ENCODE measurements at regions not wholly inside any gene's neighbourhood (a gene's known extent, or its start where the extent isn't known, plus 50 kb on each side); places are given as distances from the start of the nearest gene placed in this dataset.

DNA sequence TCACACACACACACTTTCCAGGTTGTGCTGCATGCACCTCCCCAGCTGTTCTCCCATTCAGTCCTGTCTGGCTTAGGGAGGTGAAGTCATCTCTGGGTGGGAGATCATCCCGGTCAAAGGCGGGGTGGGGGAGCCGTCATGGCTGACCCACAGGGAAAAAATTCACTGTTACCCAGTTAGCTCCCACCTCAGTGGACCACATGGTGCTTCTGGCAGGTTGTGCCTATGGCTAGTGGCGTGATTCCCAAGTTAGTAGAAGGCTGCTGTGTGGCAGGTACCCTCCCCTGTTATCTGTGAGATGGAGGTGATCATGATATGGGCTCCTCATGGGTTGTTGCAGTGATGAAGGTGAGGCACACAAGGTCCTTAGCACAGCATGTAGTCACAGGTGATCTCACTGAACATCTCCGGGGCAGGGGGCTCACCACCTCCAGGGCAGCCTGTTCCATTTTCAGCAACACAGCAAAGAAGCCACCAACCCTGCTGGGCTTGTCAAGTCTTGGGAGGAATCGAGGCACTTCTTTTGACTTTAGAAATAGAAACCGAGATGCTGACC, 154.9 kb upstream of the CCND2 start:
- no peak overlapping the region for H3K27ac ChIP-seq
- no peak overlapping the region for H3K4me3 ChIP-seq
- intact Hi-C loops (cut with DNase I), result no loop called here
- ATAC-seq (no peak), DNase-seq (no peak)
- H3K9me3 ChIP-seq, result no peaks in the 10 kb centered on the region
- no peaks in the 10 kb centered on the region for H3K36me3 ChIP-seq
- TF ChIP-seq CTCF (IDR thresholded peaks at IDR 0.05), result no peak
- H3K4me1 ChIP-seq, result peaks cover 22% of the 10 kb centered on the region
- H3K27me3 ChIP-seq (ENCODE audit: low read depth), result peaks cover 15% of the 10 kb centered on the region

DNA sequence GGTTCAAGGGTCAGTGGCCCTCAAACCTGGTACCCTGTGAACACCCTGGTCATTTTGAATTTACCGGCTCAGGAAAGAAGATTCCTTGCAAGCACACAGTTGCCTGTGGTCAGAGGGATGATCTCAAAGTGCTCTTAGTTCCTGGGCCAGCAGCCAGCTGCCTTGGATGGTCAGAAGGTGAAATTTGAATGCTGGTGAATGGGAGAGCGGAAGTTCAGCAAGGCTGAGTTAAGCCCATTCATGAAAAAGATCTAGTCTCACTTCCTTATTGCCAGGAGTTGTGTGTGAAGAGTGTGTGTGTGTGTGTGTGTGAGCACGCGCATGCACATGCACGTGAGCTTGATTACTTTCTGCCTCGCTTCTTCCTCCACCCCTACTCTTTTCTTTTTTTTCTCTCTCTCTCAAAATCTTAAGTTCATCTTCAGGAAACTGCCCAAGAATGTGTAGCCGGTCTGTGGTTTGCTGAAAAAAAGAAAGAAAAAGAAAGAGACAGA, 155.5 kb upstream of the CCND2 start:
- Histone ChIP-seq H3K27ac (no peak overlapping the region), H3K4me3 (no peak overlapping the region), H3K36me3 (no peaks in the 10 kb centered on the region), H3K27me3 (ENCODE audit: low read depth) (peaks cover 18% of the 10 kb centered on the region), H3K4me1 (peaks cover 22% of the 10 kb centered on the region), H3K9me3 (no peaks in the 10 kb centered on the region)
- intact Hi-C loops (cut with DNase I), result no loop called here
- peak; percentile 62 for DNase-seq
- no peak for TF ChIP-seq CTCF (IDR thresholded peaks at IDR 0.05)
- peak; percentile 68 to 84 for ATAC-seq

- H3K4me3 ChIP-seq, result no peak overlapping the region
- TF ChIP-seq CTCF (IDR thresholded peaks at IDR 0.05), result no peak
- H3K36me3 ChIP-seq, result no peaks in the 10 kb centered on the region
- H3K27ac ChIP-seq, result no peak overlapping the region
- DNase-seq (no peak), ATAC-seq (peak in 1 of 2 donors; percentile 16)
- no peaks in the 10 kb centered on the region for H3K9me3 ChIP-seq
- intact Hi-C loops (cut with DNase I), result no loop called here
- H3K27me3 ChIP-seq (ENCODE audit: low read depth), result peaks cover 18% of the 10 kb centered on the region
- H3K4me1 ChIP-seq, result peaks cover 22% of the 10 kb centered on the region
These were observed 156.1 kb upstream of the CCND2 start for GRCh38 chr12:4117386-4118016.

- no peak for TF ChIP-seq CTCF (IDR thresholded peaks at IDR 0.05)
- no peak for DNase-seq
- no peak overlapping the region for H3K27ac ChIP-seq
- H3K9me3 ChIP-seq, result no peaks in the 10 kb centered on the region
- H3K27me3 ChIP-seq (ENCODE audit: low read depth), result peaks cover 18% of the 10 kb centered on the region
- peak in 1 of 2 donors; percentile 17 for ATAC-seq
- intact Hi-C loops (cut with DNase I), result no loop called here
- H3K4me3 ChIP-seq, result no peak overlapping the region
- no peaks in the 10 kb centered on the region for H3K36me3 ChIP-seq
- H3K4me1 ChIP-seq, result peaks cover 22% of the 10 kb centered on the region
These were observed 157.1 kb upstream of the CCND2 start for GRCh38 chr12:4116251-4117111.

DNA sequence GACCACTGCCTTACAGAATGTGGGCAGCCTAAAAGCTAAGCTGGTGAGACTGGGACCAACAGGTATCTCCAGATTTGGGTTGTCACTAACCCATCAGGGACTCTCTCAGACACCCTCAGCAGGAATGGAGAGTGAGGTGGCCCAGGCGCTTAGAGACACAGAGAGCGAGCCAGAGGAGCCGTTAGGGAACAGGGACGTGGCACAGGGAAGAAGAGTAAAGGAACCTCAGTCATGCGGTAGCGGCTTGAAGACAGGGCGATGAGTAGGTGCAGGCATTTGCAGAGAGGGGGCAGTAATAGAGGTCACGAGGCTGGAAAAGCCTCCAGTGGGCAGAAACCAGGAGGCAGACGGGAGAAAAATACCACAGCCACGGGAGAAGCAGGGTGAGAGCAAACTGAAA, 158.0 kb upstream of the CCND2 start:
- ATAC-seq, result no peak
- Histone ChIP-seq H3K4me3 (no peak overlapping the region), H3K36me3 (no peaks in the 10 kb centered on the region), H3K27me3 (ENCODE audit: low read depth) (peaks cover 16% of the 10 kb centered on the region), H3K27ac (no peak overlapping the region), H3K4me1 (peaks cover 22% of the 10 kb centered on the region), H3K9me3 (no peaks in the 10 kb centered on the region)
- DNase-seq, result no peak
- TF ChIP-seq CTCF (IDR thresholded peaks at IDR 0.05), result no peak
- intact Hi-C loops (cut with DNase I), result no loop called here
